IMR-90 (cell line): ENCODE measurements at regions not wholly inside any gene's neighbourhood (a gene's known extent, or its start where the extent isn't known, plus 50 kb on each side); places are given as distances from the start of the nearest gene placed in this dataset.

Experiments used
- ATAC-seq: fragments of 200-7000 bp; cut with Tn5 transposase; 2 replicates; pipeline ENCODE4 v1.9.1; 2020; ENCODE audit warnings: low read depth, mild to moderate bottlenecking, moderate library complexity
- BruUV-seq: library from RNA; stranded (reverse); fragments of 400-500 nt; replicated peaks from 2 replicates; lab custom pipeline; 2021; lab: Mats Ljungman, UMichigan
- CTCF ChIA-PET: fragments of 300-600 bp; formaldehyde crosslinking; extraction: SDS; loops from one replicate; lab custom pipeline; 2021; ENCODE audit warnings: antibody characterized with exemption; lab: Yijun Ruan, JAX
- POLR2A ChIA-PET: fragments of 300-600 bp; sonication (Branson Sonifier 250); formaldehyde crosslinking; loops from one replicate; lab custom pipeline; 2022; ENCODE audit warnings: antibody characterized with exemption; ENCODE audit not compliant: unreplicated experiment; lab: Charles Lee
- DNase-seq: peaks from one replicate; pipeline ENCODE4 v3.0.0; 2013
- H2AFZ ChIP-seq: replicated peaks from 2 replicates; pipeline ENCODE3; 2013; ENCODE audit warnings: low read length, mild to moderate bottlenecking; ENCODE audit not compliant: poor library complexity
- H2AK5ac ChIP-seq: 2 replicates; pipeline ENCODE4 v1.6.1; 2013; ENCODE audit warnings: low read depth, low read length, inconsistent platforms
- H2AK9ac ChIP-seq: replicated peaks from 2 replicates; pipeline ENCODE3; 2013; ENCODE audit warnings: mild to moderate bottlenecking, low read depth, low read length, moderate library complexity; ENCODE audit not compliant: poor library complexity
- H2BK120ac ChIP-seq: 2 replicates; pipeline ENCODE4 v1.6.1; 2013; ENCODE audit warnings: low read depth, low read length, inconsistent platforms
- H2BK15ac ChIP-seq: 3 replicates; pipeline ENCODE4 v1.6.1; 2013; ENCODE audit warnings: low read depth, low read length, inconsistent platforms
- H2BK20ac ChIP-seq: 2 replicates; pipeline ENCODE4 v1.6.1; 2013; ENCODE audit warnings: low read depth, mild to moderate bottlenecking, inconsistent platforms, low read length, moderate library complexity
- H2BK5ac ChIP-seq: 2 replicates; pipeline ENCODE4 v1.6.1; 2013; ENCODE audit warnings: mild to moderate bottlenecking, low read depth, low read length, inconsistent platforms; ENCODE audit not compliant: poor library complexity, severe bottlenecking
- H3K14ac ChIP-seq: replicated peaks from 2 replicates; pipeline ENCODE4 v1.6.1; 2013; ENCODE audit warnings: low read depth, low read length, inconsistent platforms
- H3K18ac ChIP-seq: 2 replicates; pipeline ENCODE4 v1.6.1; 2013; ENCODE audit warnings: low read depth, low read length, control low read depth
- H3K23ac ChIP-seq: 2 replicates; pipeline ENCODE4 v1.6.1; 2013; ENCODE audit warnings: low read depth, low read length, inconsistent platforms
- H3K27ac ChIP-seq: 2 replicates; pipeline ENCODE4 v1.5.1; 2013; ENCODE audit warnings: mild to moderate bottlenecking, control low read depth, low read length; ENCODE audit not compliant: insufficient read depth
- H3K27me3 ChIP-seq: 2 replicates; pipeline ENCODE4 v1.6.1; 2013; ENCODE audit warnings: low read length; ENCODE audit not compliant: control insufficient read depth, insufficient read depth
- H3K36me3 ChIP-seq: 2 replicates; pipeline ENCODE4 v1.6.1; 2013; ENCODE audit warnings: low read length, mixed read lengths; ENCODE audit not compliant: control insufficient read depth, insufficient read depth
- H3K4ac ChIP-seq: 2 replicates; pipeline ENCODE4 v1.6.1; 2013; ENCODE audit warnings: low read depth, low read length, inconsistent platforms
- H3K4me1 ChIP-seq: 2 replicates; pipeline ENCODE4 v1.6.1; 2013; ENCODE audit warnings: low read length, mixed read lengths; ENCODE audit not compliant: control insufficient read depth, insufficient read depth
- H3K4me2 ChIP-seq: 2 replicates; pipeline ENCODE4 v1.6.1; 2013; ENCODE audit warnings: low read depth, mild to moderate bottlenecking, control low read depth, low read length, moderate library complexity
- H3K4me3 ChIP-seq: 2 replicates; pipeline ENCODE4 v1.5.1; 2013; ENCODE audit warnings: low read depth, mild to moderate bottlenecking, control low read depth, low read length, moderate library complexity; ENCODE audit not compliant: insufficient read depth
- H3K56ac ChIP-seq: 2 replicates; pipeline ENCODE4 v1.6.1; 2013; ENCODE audit warnings: low read length, inconsistent platforms; ENCODE audit not compliant: insufficient read depth; ENCODE audit errors: extremely low read depth
- H3K79me1 ChIP-seq, 2 experiments: 2 replicates each; pipeline ENCODE4 v1.6.1; 2013; ENCODE audit warnings: low read length in 2 of 2, inconsistent platforms in 1 of 2, low read depth in 1 of 2
- H3K9ac ChIP-seq: 2 replicates; pipeline ENCODE4 v1.6.1; 2013; ENCODE audit warnings: low read depth, low read length, control low read depth
- H3K9me1 ChIP-seq: 2 replicates; pipeline ENCODE4 v1.6.1; 2013; ENCODE audit warnings: low read length, inconsistent platforms; ENCODE audit not compliant: insufficient read depth
- H3K9me3 ChIP-seq: 2 replicates; pipeline ENCODE4 v1.6.1; 2013; ENCODE audit warnings: low read length; ENCODE audit not compliant: control insufficient read depth, insufficient read depth
- H4K20me1 ChIP-seq: 2 replicates; pipeline ENCODE4 v1.6.1; 2013; ENCODE audit warnings: low read length, inconsistent platforms; ENCODE audit not compliant: insufficient read depth
- H4K5ac ChIP-seq: 2 replicates; pipeline ENCODE4 v1.6.1; 2013; ENCODE audit warnings: mild to moderate bottlenecking, low read depth, low read length, control low read depth
- H4K8ac ChIP-seq, 2 experiments: 2 replicates each; pipeline ENCODE4 v1.6.1; 2013; ENCODE audit warnings: low read depth in 2 of 2, low read length in 2 of 2, control low read depth in 1 of 2, inconsistent platforms in 1 of 2
- H4K91ac ChIP-seq: 2 replicates; pipeline ENCODE4 v1.6.1; 2013; ENCODE audit warnings: low read depth, low read length, inconsistent platforms; ENCODE audit not compliant: insufficient read depth
- CEBPB ChIP-seq: IDR thresholded peaks from 2 replicates; pipeline ENCODE4 v1.6.1; 2012; ENCODE audit warnings: low read depth, low read length, improper control_type of control experiment
- CHD1 ChIP-seq: IDR thresholded peaks from 2 replicates; pipeline ENCODE4 v1.6.1; 2012; ENCODE audit warnings: low read depth, low read length, improper control_type of control experiment
- FOS ChIP-seq: fragments of 150-350 bp; IDR thresholded peaks from 2 replicates; pipeline ENCODE4 v1.6.1; 2016; ENCODE audit warnings: low read depth, low read length
- MAZ ChIP-seq: IDR thresholded peaks from 2 replicates; pipeline ENCODE4 v1.6.1; 2012; ENCODE audit warnings: low read depth, mild to moderate bottlenecking, low read length, improper control_type of control experiment, moderate library complexity, borderline replicate concordance
- NFE2L2 ChIP-seq: fragments of 150-350 bp; IDR thresholded peaks from 2 replicates; pipeline ENCODE4 v1.6.1; 2016; ENCODE audit warnings: low read depth, mild to moderate bottlenecking, low read length
- RCOR1 ChIP-seq: IDR thresholded peaks from 2 replicates; pipeline ENCODE4 v1.6.1; 2012; ENCODE audit warnings: mild to moderate bottlenecking, low read length, improper control_type of control experiment; ENCODE audit not compliant: insufficient replicate concordance
- RFX5 ChIP-seq: IDR thresholded peaks from 2 replicates; pipeline ENCODE4 v1.8.0; 2012; ENCODE audit warnings: low read depth, mild to moderate bottlenecking, low read length, moderate library complexity
- SMC3 ChIP-seq: fragments of 150-350 bp; IDR thresholded peaks from 2 replicates; pipeline ENCODE4 v1.6.1; 2016; ENCODE audit warnings: low read depth, mild to moderate bottlenecking, antibody characterized with exemption, low read length, moderate library complexity
- WGBS, 2 experiments: methylation state at CpG; one replicate each; pipeline versions ENCODE4 v1.1.5 to v1.1.7; 2013; ENCODE audit warnings: missing lambda C conversion rate in 2 of 2; ENCODE audit not compliant: insufficient read length in 1 of 2; ENCODE audit errors: extremely low coverage in 2 of 2; 5-methylcytosine and 5-hydroxymethylcytosine counted together
- dilution Hi-C: fragments of 300-500 bp; cut with HindIII; formaldehyde crosslinking; loops from one replicate; pipeline ENCODE4 v1.14.3; 2018; ENCODE audit warnings: low sequenced_read_pairs; ENCODE audit not compliant: unreplicated experiment
- in situ Hi-C: fragments of 300-500 bp; cut with MboI; formaldehyde crosslinking; loops from 3 replicates; pipeline ENCODE4 v1.14.3; 2019; ENCODE audit warnings: low sequenced_read_pairs, inconsistent platforms, mixed read lengths
- intact Hi-C: fragments of 100-400 bp; cut with micrococcal nuclease; formaldehyde crosslinking; loops from 2 replicates; pipeline ENCODE4 v1.10.0; 2022
- TF ChIP-seq, protein P1 (sequence below): fragments of 150-350 bp; IDR thresholded peaks from 2 replicates; pipeline ENCODE4 v1.6.1; 2017; ENCODE audit warnings: mild to moderate bottlenecking, antibody characterized with exemption, low read length, low read depth
- TF ChIP-seq, protein P2 (sequence below): conservative IDR thresholded peaks from 2 replicates; pipeline ENCODE4 v1.5.1; 2012; ENCODE audit warnings: mild to moderate bottlenecking, low read depth, low read length, improper control_type of control experiment

DNA sequence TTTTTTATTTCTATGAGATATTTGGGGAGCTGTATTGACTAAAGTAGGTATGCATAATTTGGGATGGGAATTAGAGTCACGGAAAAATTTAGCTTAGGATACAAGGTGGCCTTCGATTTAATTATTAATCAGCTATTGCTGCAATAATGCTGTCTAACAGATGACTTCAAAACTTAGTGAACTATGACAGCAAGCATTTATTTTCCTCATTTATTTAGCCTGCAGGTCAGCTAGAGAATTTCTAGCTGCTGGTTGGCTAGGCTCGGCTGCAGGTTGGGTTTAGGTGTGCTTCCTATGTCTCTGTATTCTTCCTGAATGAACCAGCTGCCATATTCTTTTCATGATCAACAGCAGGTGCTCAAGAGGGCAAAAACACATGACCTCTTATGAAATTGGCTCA, 181.8 kb upstream of the RAG2 start:
- no CpG with 5 or more reads among the region's 3 CpGs for WGBS, 2 experiments

More for the DNA sequence above, 181.8 kb upstream of the RAG2 start:
- TF ChIP-seq FOS (no peak), SMC3 (no peak), RFX5 (no peak), MAZ (no peak), NFE2L2 (no peak), RCOR1 (no peak), CHD1 (no peak), CEBPB (no peak)
- TF ChIP-seq, protein P1, sequence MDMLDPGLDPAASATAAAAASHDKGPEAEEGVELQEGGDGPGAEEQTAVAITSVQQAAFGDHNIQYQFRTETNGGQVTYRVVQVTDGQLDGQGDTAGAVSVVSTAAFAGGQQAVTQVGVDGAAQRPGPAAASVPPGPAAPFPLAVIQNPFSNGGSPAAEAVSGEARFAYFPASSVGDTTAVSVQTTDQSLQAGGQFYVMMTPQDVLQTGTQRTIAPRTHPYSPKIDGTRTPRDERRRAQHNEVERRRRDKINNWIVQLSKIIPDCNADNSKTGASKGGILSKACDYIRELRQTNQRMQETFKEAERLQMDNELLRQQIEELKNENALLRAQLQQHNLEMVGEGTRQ: no peak
- TF ChIP-seq, protein P2, sequence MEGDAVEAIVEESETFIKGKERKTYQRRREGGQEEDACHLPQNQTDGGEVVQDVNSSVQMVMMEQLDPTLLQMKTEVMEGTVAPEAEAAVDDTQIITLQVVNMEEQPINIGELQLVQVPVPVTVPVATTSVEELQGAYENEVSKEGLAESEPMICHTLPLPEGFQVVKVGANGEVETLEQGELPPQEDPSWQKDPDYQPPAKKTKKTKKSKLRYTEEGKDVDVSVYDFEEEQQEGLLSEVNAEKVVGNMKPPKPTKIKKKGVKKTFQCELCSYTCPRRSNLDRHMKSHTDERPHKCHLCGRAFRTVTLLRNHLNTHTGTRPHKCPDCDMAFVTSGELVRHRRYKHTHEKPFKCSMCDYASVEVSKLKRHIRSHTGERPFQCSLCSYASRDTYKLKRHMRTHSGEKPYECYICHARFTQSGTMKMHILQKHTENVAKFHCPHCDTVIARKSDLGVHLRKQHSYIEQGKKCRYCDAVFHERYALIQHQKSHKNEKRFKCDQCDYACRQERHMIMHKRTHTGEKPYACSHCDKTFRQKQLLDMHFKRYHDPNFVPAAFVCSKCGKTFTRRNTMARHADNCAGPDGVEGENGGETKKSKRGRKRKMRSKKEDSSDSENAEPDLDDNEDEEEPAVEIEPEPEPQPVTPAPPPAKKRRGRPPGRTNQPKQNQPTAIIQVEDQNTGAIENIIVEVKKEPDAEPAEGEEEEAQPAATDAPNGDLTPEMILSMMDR: no peak
- Histone ChIP-seq H3K4me1 (no peaks in the 10 kb centered on the region), H3K4me3 (no peak overlapping the region), H2AK9ac (no peak overlapping the region), H3K4me2 (no peak overlapping the region), H2BK15ac (no peak overlapping the region), H2BK20ac (no peak overlapping the region), H3K4ac (no peak overlapping the region), H3K9me3 (no peaks in the 10 kb centered on the region), H4K91ac (no peak overlapping the region), H3K14ac (no peak overlapping the region), H4K5ac (no peak overlapping the region), H3K27ac (no peak overlapping the region), H2BK5ac (no peak overlapping the region), H4K20me1 (no peaks in the 10 kb centered on the region), H3K9ac (no peak overlapping the region), H3K23ac (no peak overlapping the region), H3K18ac (no peak overlapping the region), H2BK120ac (no peak overlapping the region), H3K27me3 (no peaks in the 10 kb centered on the region), H3K36me3 (no peaks in the 10 kb centered on the region), H2AFZ (no peak overlapping the region), H3K56ac (no peak overlapping the region), H4K8ac (no peak overlapping the region), H2AK5ac (no peak overlapping the region), H3K79me1 (no peaks in the 10 kb centered on the region), H3K9me1 (no peaks in the 10 kb centered on the region)
- CTCF ChIA-PET: no interaction called here
- no peak for ATAC-seq
- no TSS peak for BruUV-seq
- intact Hi-C loops (no loop called here), dilution Hi-C loops (no loop called here), in situ Hi-C loops (no loop called here)
- DNase-seq: no peak
- POLR2A ChIA-PET: no interaction called here
